ENCODE measurements at regions not wholly inside any gene's neighbourhood (a gene's known extent, or its start where the extent isn't known, plus 50 kb on each side); places are given as distances from the start of the nearest gene placed in this dataset.

DNA sequence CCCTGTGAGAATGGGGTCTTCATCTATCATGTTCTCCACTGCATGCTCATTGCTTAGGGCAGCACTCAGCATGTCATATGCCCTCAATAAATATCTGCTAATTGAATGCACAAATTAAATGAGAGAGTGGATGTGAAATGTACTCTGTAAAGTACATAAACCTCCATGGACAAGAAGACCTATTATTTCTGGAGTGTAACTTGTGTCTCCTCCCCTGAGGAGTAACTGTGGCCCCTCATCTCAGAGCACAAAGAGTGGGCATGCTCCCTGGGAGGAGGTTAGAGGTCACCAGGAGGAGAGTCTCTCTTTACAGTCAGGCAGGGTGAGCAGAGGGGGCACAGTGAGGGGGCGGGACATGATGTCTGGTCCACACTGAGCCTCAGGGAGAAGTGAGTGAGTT, 313.6 kb upstream of the PODXL start:
- Histone ChIP-seq H3K4me3 (replicated peaks in 1 of 3; ENCODE audit: insufficient read depth in 1 of 3, low read depth in 1 of 3, low read length in 3 of 3) (no peak overlapping the region), H3K9me3 (replicated peaks; ENCODE audit: control insufficient read depth, insufficient read depth, low read length) (no peaks in the 10 kb centered on the region), H3K27ac (ENCODE audit: insufficient read depth, low read depth, low read length) (no peak overlapping the region), H3K79me2 (ENCODE audit: control insufficient read depth, insufficient read depth, low read length) (no peaks in the 10 kb centered on the region), H3K4me2 (ENCODE audit: insufficient read depth, low read length) (no peak overlapping the region), H3K36me3 (ENCODE audit: control insufficient read depth in 2 of 2, extremely low read depth in 1 of 2, insufficient read depth in 2 of 2, low read length in 2 of 2) (no peaks in the 10 kb centered on the region), H3K9ac (replicated peaks; ENCODE audit: extremely low read depth, insufficient read depth, low read length) (no peak overlapping the region), H3K4me1 (ENCODE audit: control insufficient read depth, extremely low read depth, insufficient read depth, low read length) (no peaks in the 10 kb centered on the region), H4K20me1 (replicated peaks; ENCODE audit: control insufficient read depth, extremely low read depth, insufficient read depth, low read length) (no peaks in the 10 kb centered on the region), H3K9me1 (replicated peaks; ENCODE audit: control insufficient read depth, extremely low read depth, insufficient read depth, low read length) (no peaks in the 10 kb centered on the region), H3K27me3 (ENCODE audit: control insufficient read depth in 2 of 2, insufficient read depth in 2 of 2, low read length in 2 of 2) (peaks cover 6 to 14% of the 10 kb centered on the region in 2 experiments), H2AFZ (ENCODE audit: low read depth, low read length) (no peak overlapping the region)
- BruUV-seq (replicated peaks): no TSS peak
- ChIA-PET POLR2A (no interaction called here), CTCF (no interaction called here)
- FAIRE-seq (no peak), DNase-seq (ENCODE audit: low read depth, low spot score) (no peak)
- dilution Hi-C loops (cut with MboI; ENCODE audit: extremely low pct_ligation_motif_present, low sequenced_read_pairs) (no loop called here), intact Hi-C loops (cut with micrococcal nuclease) (no loop called here)
- TF ChIP-seq FOS (IDR thresholded peaks at IDR 0.05; ENCODE audit: borderline replicate concordance, insufficient read depth, low read length) (no peak), POLR2AphosphoS5 (IDR thresholded peaks at IDR 0.05; ENCODE audit: insufficient read depth, low read depth, low read length) (no peak), JUN (IDR thresholded peaks at IDR 0.05; ENCODE audit: borderline replicate concordance, insufficient read depth, insufficient read length, low read depth) (no peak), GATA2 (IDR thresholded peaks at IDR 0.05; ENCODE audit: insufficient read depth, insufficient read length, low read depth, low read length) (no peak), EZH2 (IDR thresholded peaks at IDR 0.05; ENCODE audit: borderline replicate concordance, low read depth, low read length, severe bottlenecking) (no peak), MYC (IDR thresholded peaks at IDR 0.05; ENCODE audit: low read depth, low read length) (no peak), POLR2A (IDR thresholded peaks at IDR 0.05; ENCODE audit: low read depth, low read length) (no peak)
- TF ChIP-seq, protein P1, sequence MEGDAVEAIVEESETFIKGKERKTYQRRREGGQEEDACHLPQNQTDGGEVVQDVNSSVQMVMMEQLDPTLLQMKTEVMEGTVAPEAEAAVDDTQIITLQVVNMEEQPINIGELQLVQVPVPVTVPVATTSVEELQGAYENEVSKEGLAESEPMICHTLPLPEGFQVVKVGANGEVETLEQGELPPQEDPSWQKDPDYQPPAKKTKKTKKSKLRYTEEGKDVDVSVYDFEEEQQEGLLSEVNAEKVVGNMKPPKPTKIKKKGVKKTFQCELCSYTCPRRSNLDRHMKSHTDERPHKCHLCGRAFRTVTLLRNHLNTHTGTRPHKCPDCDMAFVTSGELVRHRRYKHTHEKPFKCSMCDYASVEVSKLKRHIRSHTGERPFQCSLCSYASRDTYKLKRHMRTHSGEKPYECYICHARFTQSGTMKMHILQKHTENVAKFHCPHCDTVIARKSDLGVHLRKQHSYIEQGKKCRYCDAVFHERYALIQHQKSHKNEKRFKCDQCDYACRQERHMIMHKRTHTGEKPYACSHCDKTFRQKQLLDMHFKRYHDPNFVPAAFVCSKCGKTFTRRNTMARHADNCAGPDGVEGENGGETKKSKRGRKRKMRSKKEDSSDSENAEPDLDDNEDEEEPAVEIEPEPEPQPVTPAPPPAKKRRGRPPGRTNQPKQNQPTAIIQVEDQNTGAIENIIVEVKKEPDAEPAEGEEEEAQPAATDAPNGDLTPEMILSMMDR (IDR thresholded peaks at IDR 0.05; ENCODE audit: extremely low read depth in 1 of 2, insufficient read depth in 1 of 2, low read depth in 1 of 2, low read length in 2 of 2): no peak
- TF ChIP-seq, protein P2, sequence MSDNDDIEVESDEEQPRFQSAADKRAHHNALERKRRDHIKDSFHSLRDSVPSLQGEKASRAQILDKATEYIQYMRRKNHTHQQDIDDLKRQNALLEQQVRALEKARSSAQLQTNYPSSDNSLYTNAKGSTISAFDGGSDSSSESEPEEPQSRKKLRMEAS (IDR thresholded peaks at IDR 0.05; ENCODE audit: insufficient read depth, insufficient read length): no peak
